ENCODE measurements at regions not wholly inside any gene's neighbourhood (a gene's known extent, or its start where the extent isn't known, plus 50 kb on each side); places are given as distances from the start of the nearest gene placed in this dataset.

- no peak for TF ChIP-seq ATF3 (IDR thresholded peaks at IDR 0.05)
- no peak for TF ChIP-seq CBX3 (IDR thresholded peaks at IDR 0.05; ENCODE audit: low read depth)
- no peak for TF ChIP-seq SIN3A (IDR thresholded peaks at IDR 0.05; ENCODE audit: low read depth)
- TF ChIP-seq EGR1 (IDR thresholded peaks at IDR 0.05; ENCODE audit: low read depth): no peak
- no peak for TF ChIP-seq TCF7L2 (IDR thresholded peaks at IDR 0.05; ENCODE audit: borderline replicate concordance, extremely low read depth, insufficient read depth, insufficient read length)
- TF ChIP-seq JUND (IDR thresholded peaks at IDR 0.05): no peak
- no peak for TF ChIP-seq MAX (IDR thresholded peaks at IDR 0.05)
- no peak for TF ChIP-seq EZH2 (IDR thresholded peaks at IDR 0.05)
- TF ChIP-seq POLR2A (IDR thresholded peaks at IDR 0.05; ENCODE audit: borderline replicate concordance, extremely low read depth, insufficient read depth, insufficient read length): no peak
- no peak for TF ChIP-seq POLR2AphosphoS5 (IDR thresholded peaks at IDR 0.05; ENCODE audit: low read depth, low read length)
These were observed 341.5 kb upstream of the ATP5MC3 start (continued) for GRCh38 chr2:175523001-175523400.

- POLR2A ChIA-PET: no interaction called here
- Histone ChIP-seq H3K9me2 (ENCODE audit: insufficient read depth) (no peaks in the 10 kb centered on the region), H3K4me2 (ENCODE audit: low read length) (no peak overlapping the region), H3K4me3 (replicated peaks in 1 of 2; ENCODE audit: low read depth in 1 of 2, low read length in 2 of 2) (no peak overlapping the region), H3K4me1 (ENCODE audit: control insufficient read depth in 1 of 2, insufficient read depth in 2 of 2, low read length in 2 of 2) (no peaks in the 10 kb centered on the region), H3K9me3 (ENCODE audit: control insufficient read depth in 1 of 2, insufficient read depth in 1 of 2, low read depth in 1 of 2, low read length in 2 of 2) (no peaks in the 10 kb centered on the region), H3K9ac (ENCODE audit: low read length) (no peak overlapping the region), H2AFZ (ENCODE audit: low read depth, low read length, poor library complexity, severe bottlenecking) (no peak overlapping the region), H3K36me3 (ENCODE audit: control insufficient read depth in 1 of 2, insufficient read depth in 2 of 2, low read length in 2 of 2) (no peaks in the 10 kb centered on the region), H3K27me3 (ENCODE audit: insufficient read depth, low read length) (no peaks in the 10 kb centered on the region), H3K27ac (ENCODE audit: low read depth, low read length) (no peak overlapping the region), H3K79me2 (ENCODE audit: insufficient read depth, low read length) (no peaks in the 10 kb centered on the region), H4K20me1 (ENCODE audit: insufficient read depth) (no peaks in the 10 kb centered on the region)
- RAD21 ChIA-PET (ENCODE audit: low non-redundant PET in 1 of 2, low total read pairs in 2 of 2, uncharacterized antibody in 2 of 2, unreplicated experiment in 2 of 2): no interaction called here
- intact Hi-C loops (cut with micrococcal nuclease): no loop called here
- no peak for ATAC-seq
- no peak for DNase-seq (ENCODE audit: low read depth, low spot score)
- CTCF ChIA-PET: no interaction called here
- TF ChIP-seq REST (IDR thresholded peaks at IDR 0.05; ENCODE audit: low read depth): no peak
- BruUV-seq (replicated peaks): no TSS peak
These were observed 336.7 kb upstream of the ATP5MC3 start for GRCh38 chr2:175518206-175518605.
